Panc1 (cell line): ENCODE measurements at regions not wholly inside any gene's neighbourhood (a gene's known extent, or its start where the extent isn't known, plus 50 kb on each side); places are given as distances from the start of the nearest gene placed in this dataset.

ENCODE experiments used
- ATAC-seq: fragments of 200-7000 bp; cut with Tn5 transposase; 2 replicates; pipeline ENCODE4 v1.9.1; 2020; ENCODE audit warnings: mild to moderate bottlenecking, moderate library complexity
- BruUV-seq: library from RNA; stranded (reverse); fragments of 400-500 nt; replicated peaks from 2 replicates; lab custom pipeline; 2021; lab: Mats Ljungman, UMichigan
- CTCF ChIA-PET: fragments of 300-600 bp; sonication (Branson Sonifier 250); formaldehyde crosslinking; loops from one replicate; lab custom pipeline; 2022; ENCODE audit warnings: antibody characterized with exemption; lab: Charles Lee
- POLR2A ChIA-PET: fragments of 300-600 bp; sonication (Branson Sonifier 250); formaldehyde crosslinking; loops from one replicate; lab custom pipeline; 2022; ENCODE audit warnings: antibody characterized with exemption; lab: Charles Lee
- DNase-seq: peaks from one replicate; pipeline ENCODE4 v3.0.0-alpha.2; 2010; ENCODE audit warnings: low read depth, low spot score
- H3K27ac ChIP-seq: 2 replicates; pipeline ENCODE4 v1.5.1; 2011; ENCODE audit warnings: mild to moderate bottlenecking, low read length, inconsistent platforms
- H3K27me3 ChIP-seq: fragments of 200-500 bp; sonication (Bioruptor generic); 2 replicates; pipeline ENCODE4 v1.6.0; 2014; ENCODE audit warnings: low read length, inconsistent platforms; ENCODE audit not compliant: control insufficient read depth, insufficient read depth
- H3K36me3 ChIP-seq: fragments of 200-500 bp; sonication (Bioruptor generic); 2 replicates; pipeline ENCODE4 v1.5.1; 2014; ENCODE audit warnings: inconsistent platforms, mild to moderate bottlenecking, low read length, moderate library complexity; ENCODE audit not compliant: control insufficient read depth, insufficient read depth
- H3K4me1 ChIP-seq: 2 replicates; pipeline ENCODE4 v1.5.1; 2011; ENCODE audit warnings: inconsistent platforms, mild to moderate bottlenecking, low read length, moderate library complexity; ENCODE audit not compliant: control insufficient read depth, insufficient read depth
- H3K4me3 ChIP-seq, 2 experiments: 2 replicates each; pipeline ENCODE4 v1.5.1; 2011 to 2012; ENCODE audit warnings: low read depth in 2 of 2, low read length in 2 of 2, mild to moderate bottlenecking in 2 of 2, inconsistent platforms in 1 of 2, moderate library complexity in 1 of 2
- H3K9me3 ChIP-seq: fragments of 200-500 bp; sonication (Bioruptor generic); 2 replicates; pipeline ENCODE4 v1.5.1; 2014; ENCODE audit warnings: low read depth, mild to moderate bottlenecking, inconsistent platforms, low read length, moderate library complexity; ENCODE audit not compliant: control insufficient read depth, insufficient read depth
- CTCF ChIP-seq: fragments of 450-650 bp; IDR thresholded peaks from 2 replicates; pipeline ENCODE4 v1.5.1; 2017; ENCODE audit warnings: mild to moderate bottlenecking
- POLR2AphosphoS5 ChIP-seq: IDR thresholded peaks from 2 replicates; pipeline ENCODE4 v1.6.1; 2012; ENCODE audit warnings: mild to moderate bottlenecking, low read depth, low read length, moderate library complexity
- REST ChIP-seq, 2 experiments: IDR thresholded peaks; 2 replicates each; pipeline ENCODE4 v1.6.1; 2011 to 2012; ENCODE audit warnings: low read depth in 2 of 2, control low read depth in 1 of 2, low read length in 1 of 2, mild to moderate bottlenecking in 1 of 2, moderate library complexity in 1 of 2; ENCODE audit not compliant: insufficient read depth in 1 of 2
- SIN3A ChIP-seq: IDR thresholded peaks from 2 replicates; pipeline ENCODE4 v1.6.1; 2012; ENCODE audit warnings: low read depth, mild to moderate bottlenecking, low read length, moderate library complexity, borderline replicate concordance; ENCODE audit not compliant: insufficient read depth
- TCF7L2 ChIP-seq: IDR thresholded peaks from 2 replicates; pipeline ENCODE4 v1.6.1; 2011; ENCODE audit warnings: mild to moderate bottlenecking, low read depth, low read length, inconsistent platforms
- in situ Hi-C: cut with HindIII; loops from 2 replicates; pipeline ENCODE4 v1.10.0; 2016; ENCODE audit warnings: low sequenced_read_pairs, low pct_unique_long_range_greater_than_20kb
- intact Hi-C: fragments of 100-400 bp; cut with micrococcal nuclease; formaldehyde crosslinking; loops from one replicate; pipeline ENCODE4 v1.10.0; 2022; ENCODE audit not compliant: unreplicated experiment

GRCh38 chr4:122293374-122294365, 85.1 kb upstream of the ADAD1 start:
- ATAC-seq (no peak), DNase-seq (no peak)
- no peak overlapping the region for H3K27ac ChIP-seq
- CTCF ChIA-PET, result no interaction called here
- no peaks in the 10 kb centered on the region for H3K27me3 ChIP-seq
- no TSS peak for BruUV-seq
- H3K36me3 ChIP-seq, result no peaks in the 10 kb centered on the region
- POLR2A ChIA-PET, result no interaction called here
- H3K9me3 ChIP-seq, result no peaks in the 10 kb centered on the region
- no peaks in the 10 kb centered on the region for H3K4me1 ChIP-seq
- H3K4me3 ChIP-seq, result no peak overlapping the region
- intact Hi-C loops (no loop called here), in situ Hi-C loops (no loop called here)
- TF ChIP-seq TCF7L2, result no peak
- TF ChIP-seq SIN3A, result no peak
- TF ChIP-seq CTCF, result no peak
- TF ChIP-seq POLR2AphosphoS5, result no peak
- TF ChIP-seq REST (IDR thresholded peaks at IDR 0.05; ENCODE audit: insufficient read depth in 1 of 2, low read depth in 2 of 2, low read length in 1 of 2), result no peak

- no peak for ATAC-seq
- no TSS peak for BruUV-seq
- no peaks in the 10 kb centered on the region for H3K36me3 ChIP-seq
- H3K9me3 ChIP-seq, result no peaks in the 10 kb centered on the region
- in situ Hi-C loops (no loop called here), intact Hi-C loops (no loop called here)
- ChIA-PET CTCF (no interaction called here), POLR2A (no interaction called here)
- no peak for DNase-seq
- TF ChIP-seq POLR2AphosphoS5, result no peak
- no peak for TF ChIP-seq CTCF
- TF ChIP-seq SIN3A, result no peak
- TF ChIP-seq REST (IDR thresholded peaks at IDR 0.05; ENCODE audit: insufficient read depth in 1 of 2, low read depth in 2 of 2, low read length in 1 of 2), result no peak
- TF ChIP-seq TCF7L2, result no peak
- H3K4me1 ChIP-seq, result no peaks in the 10 kb centered on the region
- no peak overlapping the region for H3K27ac ChIP-seq
- no peaks in the 10 kb centered on the region for H3K27me3 ChIP-seq
- H3K4me3 ChIP-seq, result no peak overlapping the region
Observed at GRCh38 chr4:122297694-122298093, 81.1 kb upstream of the ADAD1 start.
